HTR-8/SVneo (cell line): ENCODE measurements at regions not wholly inside any gene's neighbourhood (a gene's known extent, or its start where the extent isn't known, plus 50 kb on each side); places are given as distances from the start of the nearest gene placed in this dataset.
A peak's percentile ranks its signal among the peaks of the same experiment; 100 is the strongest.
"Not testable (repeated sequence)": the region's sequence is repeated elsewhere in the genome, so short reads cannot be mapped to it uniquely, and the experiment has no call there.

Experiments
- DNase-seq: peaks from one replicate; pipeline ENCODE4 v3.0.0; 2011; ENCODE audit warnings: low spot score, mixed read lengths; ENCODE audit not compliant: insufficient read length
- FAIRE-seq: peaks from 2 replicates; lab custom pipeline; 2011; peaks lifted over from hg19 to GRCh38; lab: Jason Lieb, UNC

GRCh38 chr5:91607675-91608074 lies 224.6 kb upstream of the ARRDC3 start:
- FAIRE-seq (no peak), DNase-seq (no peak)

GRCh38 chr5:91599863-91600262 lies 216.7 kb upstream of the ARRDC3 start:
- no peak for FAIRE-seq
- no peak for DNase-seq

- DNase-seq (no peak), FAIRE-seq (no peak)
Observed at GRCh38 chr5:91598216-91598615, 215.1 kb upstream of the ARRDC3 start.

GRCh38 chr5:91595424-91595823 lies 212.3 kb upstream of the ARRDC3 start:
- no peak for DNase-seq
- no peak for FAIRE-seq

DNA sequence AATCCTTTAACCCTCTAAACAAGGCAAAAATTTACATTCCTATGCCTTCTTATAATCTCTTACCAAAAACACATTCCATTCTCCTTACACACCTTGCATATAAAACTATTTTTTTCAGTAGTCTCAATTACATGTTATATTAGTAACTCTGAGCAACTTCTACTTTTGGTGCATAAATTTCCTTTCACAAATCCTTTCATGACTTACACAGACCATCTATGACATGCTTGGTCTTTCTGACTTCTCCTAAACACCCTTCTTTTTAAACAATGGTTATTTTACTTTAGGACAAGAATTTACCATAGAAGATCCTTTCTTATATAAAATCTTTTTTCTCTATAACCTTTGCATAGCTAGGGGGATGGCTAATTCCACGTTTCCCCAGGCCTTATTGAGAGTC lies 208.0 kb upstream of the ARRDC3 start:
- DNase-seq: no peak
- FAIRE-seq: no peak

GRCh38 chr5:91586232-91586631 lies 203.1 kb upstream of the ARRDC3 start:
- DNase-seq (no peak), FAIRE-seq (no peak)

DNA sequence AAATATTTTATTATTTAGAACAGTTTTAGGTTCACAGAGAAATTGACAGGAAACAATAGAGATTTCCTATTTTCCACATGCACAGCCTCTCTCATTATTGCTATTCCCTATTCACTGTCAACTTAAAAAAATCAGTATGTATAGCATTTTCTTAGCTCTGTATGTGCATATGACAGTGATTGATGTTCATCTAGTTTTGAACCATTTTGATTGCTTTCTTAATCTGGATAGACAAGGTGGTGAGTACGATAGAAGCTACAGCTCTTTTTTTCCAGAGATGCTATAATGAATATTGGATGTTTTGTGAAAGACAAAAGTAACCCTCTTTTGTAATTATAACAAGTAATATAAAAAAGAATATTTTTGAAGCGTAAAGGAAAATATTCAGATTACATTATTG lies 201.2 kb upstream of the ARRDC3 start:
- DNase-seq (no peak), FAIRE-seq (no peak)

DNA sequence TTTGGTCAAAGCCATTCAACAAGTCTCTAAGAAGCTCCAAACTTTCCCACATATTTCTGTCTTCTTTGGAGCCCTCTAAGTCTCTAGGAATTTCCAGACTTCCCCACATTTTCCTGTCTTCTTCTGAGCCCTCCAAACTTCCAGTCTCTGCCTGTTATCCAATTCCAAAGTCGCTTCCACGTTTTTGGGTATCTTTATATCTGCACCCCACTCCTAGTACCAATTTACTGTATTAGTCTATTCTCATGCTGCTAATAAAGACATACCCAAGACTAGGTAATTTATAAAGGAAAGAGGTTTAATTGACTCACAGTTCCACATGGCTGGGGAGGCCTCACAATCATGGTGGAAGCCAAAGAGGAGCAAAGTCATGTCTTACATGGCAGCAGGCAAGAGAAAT lies 182.9 kb upstream of the ARRDC3 start:
- not testable (repeated sequence) for FAIRE-seq, DNase-seq

DNA sequence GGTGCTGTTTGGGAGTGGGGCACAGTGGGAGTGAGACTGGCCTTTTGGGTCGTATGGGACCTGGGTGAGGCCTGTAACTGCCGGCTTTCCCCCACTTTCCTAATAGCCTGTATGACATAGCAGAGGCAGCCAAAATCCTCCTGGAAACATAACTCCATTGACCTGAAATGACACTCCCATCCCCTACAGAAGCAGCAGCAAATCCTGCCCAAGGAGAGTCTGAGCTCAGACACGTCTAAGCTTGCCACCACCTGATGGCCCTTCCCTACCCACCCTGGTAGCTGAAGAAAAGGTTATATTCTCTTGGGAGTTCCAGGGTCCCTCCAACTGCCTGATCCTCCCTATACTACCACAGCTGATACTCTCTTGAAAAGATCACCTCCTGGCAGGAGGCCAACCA lies 179.8 kb upstream of the ARRDC3 start:
- no peak for FAIRE-seq

GRCh38 chr5:91541696-91542095 lies 158.6 kb upstream of the ARRDC3 start:
- FAIRE-seq: no peak
- no peak for DNase-seq

More for the DNA sequence above, 179.8 kb upstream of the ARRDC3 start:
- no peak for DNase-seq

GRCh38 chr5:91538179-91538578 lies 155.1 kb upstream of the ARRDC3 start:
- FAIRE-seq: no peak
- no peak for DNase-seq

DNA sequence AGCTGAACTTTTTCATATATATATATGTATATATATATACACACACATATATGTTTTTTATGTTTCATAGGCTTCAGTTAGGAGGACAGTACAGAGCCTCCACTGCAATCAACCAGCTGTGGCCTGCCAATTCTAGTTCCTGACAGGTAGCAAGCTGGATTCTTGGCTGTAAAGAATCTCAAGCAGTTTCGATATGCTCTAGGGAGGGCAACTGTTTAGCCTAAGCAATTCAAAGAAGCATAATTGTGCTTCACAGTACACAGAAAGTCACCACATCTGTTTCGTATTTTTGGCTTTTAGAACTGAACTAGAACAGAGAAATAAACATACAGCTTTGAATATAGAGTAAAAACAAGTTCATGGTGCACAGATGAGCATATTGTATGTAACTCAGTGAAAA lies 152.4 kb upstream of the ARRDC3 start:
- FAIRE-seq (no peak), DNase-seq (no peak)

DNA sequence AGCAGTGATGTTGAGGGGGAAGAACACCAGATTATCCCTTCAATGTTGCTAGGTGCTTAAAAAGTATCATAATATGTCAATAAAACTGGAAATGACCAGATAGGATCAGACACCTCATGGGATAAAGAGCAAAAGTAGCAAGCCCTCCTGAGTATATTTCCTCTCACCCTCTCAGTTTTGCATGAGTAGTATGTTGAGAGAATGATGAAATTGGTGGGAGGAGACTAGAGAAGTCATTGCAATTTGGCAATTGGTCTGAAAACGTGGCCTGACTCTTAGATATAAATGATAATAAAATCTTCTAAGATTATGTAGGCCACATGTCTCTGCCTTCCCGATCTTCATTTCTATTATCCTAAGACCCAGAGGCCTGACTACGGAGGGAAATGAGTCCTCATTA lies 151.2 kb upstream of the ARRDC3 start:
- FAIRE-seq (no peak), DNase-seq (no peak)

DNA sequence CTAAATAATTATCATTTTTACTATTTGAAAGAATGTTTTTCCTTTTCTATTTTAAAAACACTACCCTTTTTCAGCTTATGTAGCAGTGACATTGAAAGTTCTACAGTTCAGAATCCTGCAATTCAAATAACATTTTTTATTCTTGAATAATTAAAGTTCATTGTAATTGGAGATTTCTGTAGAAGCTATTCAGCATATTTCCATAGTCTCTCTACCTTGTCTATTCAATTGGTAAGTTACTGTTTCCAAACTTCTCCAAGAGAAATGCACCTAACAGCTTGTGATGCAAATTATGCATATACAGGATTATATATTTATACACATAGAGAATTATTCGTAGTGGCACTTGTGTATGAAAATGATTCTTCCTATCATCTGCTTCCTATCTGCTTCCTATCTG lies 149.7 kb upstream of the ARRDC3 start:
- no peak for FAIRE-seq

DNA sequence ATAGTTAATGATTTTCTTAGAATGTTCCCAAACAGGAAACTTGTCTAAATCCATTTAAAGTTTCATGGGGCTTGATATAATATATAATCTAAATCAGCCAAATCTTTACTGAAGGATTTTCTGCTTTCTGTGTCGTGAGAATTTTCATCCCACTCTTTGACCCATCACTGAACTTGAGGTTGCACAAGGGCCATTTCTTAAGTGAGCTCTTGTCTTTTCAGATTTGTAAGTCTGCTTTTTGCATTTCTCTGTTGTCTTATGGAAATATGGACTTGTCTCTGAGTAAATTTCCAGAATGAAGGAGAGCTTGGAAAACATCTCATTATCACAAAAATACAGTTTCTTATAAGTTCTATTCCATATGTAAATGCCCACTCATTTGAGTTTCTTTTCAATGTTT lies 149.2 kb upstream of the ARRDC3 start:
- DNase-seq (no peak), FAIRE-seq (no peak)

More for the DNA sequence above, 149.7 kb upstream of the ARRDC3 start:
- no peak for DNase-seq

GRCh38 chr5:91528831-91529230 lies 145.7 kb upstream of the ARRDC3 start:
- FAIRE-seq (no peak), DNase-seq (no peak)

DNA sequence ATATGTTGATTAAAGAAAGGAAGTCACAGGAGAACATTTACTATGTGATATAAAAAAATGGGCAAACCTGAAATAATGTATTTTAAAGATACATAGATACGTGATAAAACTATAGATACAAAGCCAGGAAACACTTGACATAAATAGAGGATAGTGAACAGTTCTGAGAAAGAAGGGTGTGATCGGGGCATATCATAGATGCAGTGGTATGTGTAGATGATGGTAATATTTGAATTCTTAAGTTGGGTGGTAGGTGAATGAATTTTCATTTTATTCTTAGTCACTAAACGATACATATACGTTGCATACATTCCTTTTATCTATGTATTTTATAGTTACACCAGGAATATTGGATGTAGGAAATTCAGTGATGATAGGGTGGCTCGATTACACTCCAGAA lies 138.7 kb upstream of the ARRDC3 start:
- DNase-seq (no peak), FAIRE-seq (no peak)

GRCh38 chr5:91521334-91521733 lies 138.2 kb upstream of the ARRDC3 start:
- DNase-seq (no peak), FAIRE-seq (no peak)

DNA sequence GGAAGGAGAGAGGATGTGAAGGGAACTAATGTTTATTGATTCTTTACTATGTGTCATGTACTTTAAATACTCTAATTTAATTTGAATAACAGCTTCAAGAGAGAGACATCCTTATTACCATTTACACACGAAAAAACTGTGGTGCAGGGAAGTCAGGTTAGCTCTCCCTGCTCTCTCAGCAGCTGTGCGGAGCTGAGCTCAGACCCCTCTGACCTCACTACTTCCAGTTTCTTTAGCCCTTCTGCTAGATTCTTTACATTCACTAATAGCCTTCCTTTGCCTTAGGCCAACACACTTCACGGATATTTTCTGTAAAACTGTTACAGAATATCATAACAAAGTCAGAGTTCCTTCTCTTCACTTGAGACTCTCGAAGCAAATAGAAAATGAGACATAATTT lies 131.3 kb upstream of the ARRDC3 start:
- no peak for FAIRE-seq

DNA sequence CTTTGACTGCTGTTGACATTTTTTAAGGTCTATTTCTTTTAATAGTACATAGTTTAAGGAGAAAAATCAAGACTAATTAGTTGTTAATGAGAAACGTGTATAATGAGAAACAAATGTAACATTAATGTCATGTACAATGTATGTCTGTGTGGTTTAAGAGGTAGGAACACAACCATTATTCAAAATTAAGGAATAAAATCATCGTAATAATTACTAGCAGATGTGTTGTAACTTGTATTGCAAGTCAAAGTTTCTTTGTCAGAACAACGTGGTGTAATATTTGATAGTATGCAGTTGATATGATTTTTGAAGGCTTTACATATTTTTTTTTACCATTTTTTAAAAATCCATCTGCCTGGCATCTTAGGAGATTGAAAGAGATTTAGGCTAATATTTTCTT lies 120.2 kb upstream of the ARRDC3 start:
- DNase-seq (no peak), FAIRE-seq (no peak)

More for the DNA sequence above, 131.3 kb upstream of the ARRDC3 start:
- DNase-seq: no peak

DNA sequence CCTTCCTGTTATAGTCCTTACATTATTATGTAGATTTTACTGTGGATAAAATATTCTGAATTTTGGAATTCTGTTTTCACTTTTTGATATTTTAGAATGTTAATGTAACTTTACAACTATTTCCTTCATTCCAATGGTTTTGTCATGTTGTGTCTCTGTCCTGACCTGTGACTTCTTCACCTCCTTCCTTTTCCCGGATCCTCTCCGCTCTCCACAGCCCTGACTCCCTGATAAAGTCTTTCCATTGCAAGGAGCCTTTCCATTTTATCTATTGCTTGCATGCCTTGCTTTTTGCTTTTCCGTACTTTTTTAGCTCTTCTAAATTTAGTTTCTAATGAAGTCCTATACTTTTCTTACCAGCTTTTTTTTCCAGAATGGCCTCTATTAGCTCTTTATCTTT lies 117.6 kb upstream of the ARRDC3 start:
- no peak for FAIRE-seq
- DNase-seq: no peak

- FAIRE-seq (no peak), DNase-seq (peak; percentile 17)
Observed at GRCh38 chr5:91499943-91500531, 116.9 kb upstream of the ARRDC3 start.

DNA sequence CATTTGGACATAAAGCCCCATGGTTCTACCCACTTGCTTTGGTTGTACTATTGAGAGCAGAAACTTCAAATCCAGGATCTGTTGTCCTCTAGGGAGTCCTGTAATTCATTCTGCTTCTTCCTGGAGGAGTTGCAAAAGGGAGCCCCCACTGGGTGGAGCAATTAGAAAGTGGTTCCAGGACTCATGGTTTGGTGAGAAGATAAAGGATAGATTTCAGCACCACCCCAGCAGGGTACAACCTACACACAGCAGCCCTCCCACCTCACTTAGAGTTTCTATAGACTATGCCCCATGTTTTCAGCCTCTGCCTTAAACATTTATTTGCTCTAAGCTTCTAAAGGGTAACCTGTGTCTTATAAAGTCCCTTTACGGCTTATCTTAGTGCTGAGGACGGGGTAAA lies 112.6 kb upstream of the ARRDC3 start:
- FAIRE-seq (no peak), DNase-seq (no peak)
